ENCODE measurements at regions not wholly inside any gene's neighbourhood (a gene's known extent, or its start where the extent isn't known, plus 50 kb on each side); places are given as distances from the start of the nearest gene placed in this dataset.

DNA sequence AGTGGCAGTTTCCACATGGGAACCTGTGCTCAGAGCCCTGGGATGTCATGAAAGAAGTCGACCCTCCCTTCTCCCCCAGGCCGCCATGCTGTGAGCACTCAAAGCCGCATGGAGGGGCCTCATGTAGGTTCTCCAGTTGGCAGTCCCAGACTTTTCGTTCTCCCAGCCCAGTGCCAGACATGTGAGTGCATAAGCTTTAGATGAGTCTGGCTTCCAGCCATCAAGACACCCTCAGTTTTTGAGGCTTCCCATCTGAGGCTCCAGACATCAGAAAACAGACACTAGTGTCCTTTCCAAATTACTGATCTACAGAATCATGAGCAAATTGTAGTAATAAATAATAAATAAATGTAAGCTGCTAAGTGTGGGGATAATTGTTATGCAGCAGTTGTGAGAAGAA lies 136.5 kb upstream of the AGBL1 start:
- in situ Hi-C loops (cut with HindIII; ENCODE audit: low sequenced_read_pairs): no loop called here

DNA sequence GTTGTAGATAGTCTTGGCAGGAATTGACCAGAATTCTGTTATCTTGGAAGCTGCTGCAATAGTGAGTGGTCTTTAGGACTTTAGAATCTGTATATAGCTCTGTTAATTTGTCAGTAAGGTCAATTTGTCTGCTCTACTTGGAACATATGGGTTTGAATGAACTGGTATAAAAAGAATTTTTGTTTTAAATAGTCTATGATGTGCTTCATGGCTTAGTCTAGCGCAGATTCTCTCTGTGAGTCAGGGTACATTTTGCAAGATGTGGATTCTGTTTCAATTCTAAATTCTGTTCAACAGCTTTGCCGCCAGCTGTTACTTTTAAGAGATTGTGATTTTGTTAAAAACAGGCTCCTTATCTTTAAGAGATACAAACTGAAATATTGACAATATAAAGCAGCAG lies 135.9 kb upstream of the AGBL1 start:
- H3K4me3 ChIP-seq (ENCODE audit: low read depth, low read length): no peak overlapping the region
- TF ChIP-seq, protein P1, sequence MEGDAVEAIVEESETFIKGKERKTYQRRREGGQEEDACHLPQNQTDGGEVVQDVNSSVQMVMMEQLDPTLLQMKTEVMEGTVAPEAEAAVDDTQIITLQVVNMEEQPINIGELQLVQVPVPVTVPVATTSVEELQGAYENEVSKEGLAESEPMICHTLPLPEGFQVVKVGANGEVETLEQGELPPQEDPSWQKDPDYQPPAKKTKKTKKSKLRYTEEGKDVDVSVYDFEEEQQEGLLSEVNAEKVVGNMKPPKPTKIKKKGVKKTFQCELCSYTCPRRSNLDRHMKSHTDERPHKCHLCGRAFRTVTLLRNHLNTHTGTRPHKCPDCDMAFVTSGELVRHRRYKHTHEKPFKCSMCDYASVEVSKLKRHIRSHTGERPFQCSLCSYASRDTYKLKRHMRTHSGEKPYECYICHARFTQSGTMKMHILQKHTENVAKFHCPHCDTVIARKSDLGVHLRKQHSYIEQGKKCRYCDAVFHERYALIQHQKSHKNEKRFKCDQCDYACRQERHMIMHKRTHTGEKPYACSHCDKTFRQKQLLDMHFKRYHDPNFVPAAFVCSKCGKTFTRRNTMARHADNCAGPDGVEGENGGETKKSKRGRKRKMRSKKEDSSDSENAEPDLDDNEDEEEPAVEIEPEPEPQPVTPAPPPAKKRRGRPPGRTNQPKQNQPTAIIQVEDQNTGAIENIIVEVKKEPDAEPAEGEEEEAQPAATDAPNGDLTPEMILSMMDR (IDR thresholded peaks at IDR 0.05; ENCODE audit: low read depth, low read length): no peak
- in situ Hi-C loops (cut with HindIII; ENCODE audit: low sequenced_read_pairs): no loop called here
- DNase-seq (ENCODE audit: low read depth, low spot score): no peak

More for the DNA sequence above, 136.5 kb upstream of the AGBL1 start:
- DNase-seq (ENCODE audit: low read depth, low spot score): no peak
- no peak overlapping the region for H3K4me3 ChIP-seq (ENCODE audit: low read depth, low read length)
- TF ChIP-seq, protein P1 (IDR thresholded peaks at IDR 0.05; ENCODE audit: low read depth, low read length): no peak

DNA sequence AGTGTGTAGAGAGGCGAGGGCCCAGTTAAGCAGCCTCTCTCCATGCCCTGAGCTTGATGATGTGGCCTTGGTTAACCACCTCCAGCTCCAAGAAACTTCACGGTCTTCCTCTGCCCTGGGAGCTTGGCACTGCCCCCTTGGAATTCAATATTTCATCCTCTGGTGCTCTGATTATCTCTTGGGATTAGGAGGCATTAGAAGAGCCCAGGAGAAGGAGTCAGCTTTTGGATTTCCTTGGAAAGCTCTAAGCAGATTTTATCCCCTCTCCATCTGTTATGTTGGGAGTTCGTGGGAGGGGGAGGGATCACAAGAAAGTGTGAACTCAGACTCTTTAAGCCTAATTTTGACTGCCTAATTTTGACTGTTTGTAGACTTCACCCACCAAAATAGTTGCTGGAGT lies 132.7 kb upstream of the AGBL1 start:
- H3K4me3 ChIP-seq (ENCODE audit: low read depth, low read length): no peak overlapping the region
- TF ChIP-seq, protein P1 (IDR thresholded peaks at IDR 0.05; ENCODE audit: low read depth, low read length): no peak
- in situ Hi-C loops (cut with HindIII; ENCODE audit: low sequenced_read_pairs): no loop called here
- DNase-seq (ENCODE audit: low read depth, low spot score): no peak

DNA sequence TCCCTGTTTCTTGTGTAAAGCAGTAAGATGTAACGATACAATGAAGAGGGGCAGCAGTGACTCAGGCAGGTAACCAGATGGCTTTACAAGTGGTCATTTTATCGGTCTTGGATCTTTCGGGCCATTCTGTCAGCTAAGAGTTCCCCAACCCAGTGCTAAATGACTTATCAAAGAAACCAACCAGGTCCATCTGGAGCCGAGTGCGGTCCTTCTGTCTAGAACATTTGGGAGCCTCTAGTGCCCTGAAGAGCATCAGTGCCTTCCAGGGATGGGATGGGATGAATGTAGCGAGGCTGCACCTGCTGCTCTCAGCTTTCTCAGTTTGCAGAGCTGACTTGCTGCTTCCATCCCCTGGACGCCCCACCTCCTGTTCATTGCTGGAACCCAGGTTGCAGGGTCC lies 131.7 kb upstream of the AGBL1 start:
- H3K4me3 ChIP-seq (ENCODE audit: low read depth, low read length): no peak overlapping the region
- in situ Hi-C loops (cut with HindIII; ENCODE audit: low sequenced_read_pairs): no loop called here
- TF ChIP-seq, protein P1 (IDR thresholded peaks at IDR 0.05; ENCODE audit: low read depth, low read length): no peak
- DNase-seq (ENCODE audit: low read depth, low spot score): no peak

DNA sequence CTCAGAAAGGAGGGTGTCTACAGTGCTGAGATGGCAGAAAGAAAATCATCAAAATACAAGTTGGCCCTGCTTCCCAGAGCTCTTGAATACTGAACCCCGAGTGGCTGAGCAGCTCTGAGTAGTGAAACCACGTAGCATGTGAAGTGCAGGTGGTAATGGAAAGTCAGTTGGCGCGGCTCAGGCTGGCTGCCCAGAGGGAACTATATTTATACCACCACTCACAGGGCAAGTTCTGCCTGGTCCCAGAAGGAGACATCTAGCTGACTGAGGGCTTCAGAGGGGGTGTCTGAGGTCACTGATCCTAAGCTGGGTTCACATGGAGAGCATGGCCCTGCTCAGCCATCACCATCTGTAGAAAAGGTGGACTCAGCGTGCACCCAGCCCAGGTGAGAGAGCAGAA lies 129.6 kb upstream of the AGBL1 start:
- H3K4me3 ChIP-seq (ENCODE audit: low read depth, low read length): no peak overlapping the region
- in situ Hi-C loops (cut with HindIII; ENCODE audit: low sequenced_read_pairs): no loop called here
- TF ChIP-seq, protein P1 (IDR thresholded peaks at IDR 0.05; ENCODE audit: low read depth, low read length): no peak
- no peak for DNase-seq (ENCODE audit: low read depth, low spot score)

DNA sequence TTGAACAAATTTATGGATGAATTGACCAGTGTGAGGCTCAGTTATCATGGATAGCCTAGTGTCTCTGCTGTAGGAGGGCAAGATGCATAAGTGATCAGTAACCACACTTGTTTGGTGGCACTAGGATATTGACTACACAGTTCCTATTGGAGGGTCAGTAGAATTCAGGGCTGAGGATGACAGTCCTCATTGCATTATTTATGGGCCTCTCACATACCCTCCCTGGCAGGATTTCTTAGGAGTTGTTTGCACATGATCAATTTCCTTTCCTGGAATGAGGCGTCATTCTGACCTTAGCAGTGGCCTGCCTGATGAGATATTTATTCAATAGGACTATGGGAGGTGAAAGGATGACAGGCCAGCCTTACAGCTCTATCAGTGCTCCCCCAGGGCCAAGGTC lies 125.1 kb upstream of the AGBL1 start:
- in situ Hi-C loops (cut with HindIII; ENCODE audit: low sequenced_read_pairs): no loop called here
- TF ChIP-seq, protein P1 (IDR thresholded peaks at IDR 0.05; ENCODE audit: low read depth, low read length): no peak
- no peak for DNase-seq (ENCODE audit: low read depth, low spot score)
- no peak overlapping the region for H3K4me3 ChIP-seq (ENCODE audit: low read depth, low read length)
